Suppressor macrophage treated with lipopolysaccharide for 1 hour (primary cell): ENCODE measurements at regions not wholly inside any gene's neighbourhood (a gene's known extent, or its start where the extent isn't known, plus 50 kb on each side); places are given as distances from the start of the nearest gene placed in this dataset.
A peak's percentile ranks its signal among the peaks of the same experiment; 100 is the strongest.
"Not testable (repeated sequence)": the region's sequence is repeated elsewhere in the genome, so short reads cannot be mapped to it uniquely, and the experiment has no call there.

Experiments
- DNase-seq, 3 donors: peaks; one replicate each; pipeline ENCODE4 v3.0.0-alpha.2; 2020 to 2022

DNA sequence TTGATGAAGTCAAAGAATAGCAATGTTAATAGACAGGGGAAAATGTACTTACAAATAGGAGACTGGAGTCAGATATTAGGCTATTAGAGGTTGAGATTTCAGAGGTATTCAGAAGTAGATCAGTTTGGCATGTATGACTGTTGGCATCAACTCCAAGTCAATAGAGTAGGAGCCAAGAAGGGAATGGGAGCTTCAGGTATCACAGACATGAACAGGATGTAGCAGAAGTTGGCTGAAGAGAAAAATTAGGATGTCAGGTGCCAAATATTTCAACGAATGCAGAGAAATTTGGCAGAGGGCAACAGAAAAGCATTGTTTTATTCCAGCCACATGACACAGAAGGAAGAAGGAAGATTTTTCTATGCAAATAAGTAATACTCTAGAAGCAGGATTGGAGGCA, 69.7 kb downstream of the GLYATL1 start:
- DNase-seq = no peak

DNA sequence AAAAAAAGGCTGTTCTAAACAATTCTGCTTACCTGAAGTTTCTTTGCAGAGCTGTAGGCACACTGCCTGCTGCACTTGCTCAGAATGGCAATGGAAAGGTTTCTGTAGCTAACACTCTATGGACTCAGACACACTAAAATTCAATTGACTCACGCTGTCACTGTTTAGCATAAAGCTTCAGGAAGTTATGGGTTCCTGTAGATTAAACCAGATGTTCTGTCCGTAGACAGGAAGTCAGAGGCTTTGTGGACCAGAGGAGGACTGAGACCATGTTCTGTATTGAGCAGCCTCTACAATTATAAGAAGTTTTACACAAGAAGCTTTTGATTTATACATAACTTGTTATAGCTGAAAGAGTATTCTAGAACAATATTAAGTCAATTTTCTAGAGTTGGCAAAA, 70.4 kb downstream of the GLYATL1 start:
- peak; percentile 44 to 59 (median 56) for DNase-seq

DNA sequence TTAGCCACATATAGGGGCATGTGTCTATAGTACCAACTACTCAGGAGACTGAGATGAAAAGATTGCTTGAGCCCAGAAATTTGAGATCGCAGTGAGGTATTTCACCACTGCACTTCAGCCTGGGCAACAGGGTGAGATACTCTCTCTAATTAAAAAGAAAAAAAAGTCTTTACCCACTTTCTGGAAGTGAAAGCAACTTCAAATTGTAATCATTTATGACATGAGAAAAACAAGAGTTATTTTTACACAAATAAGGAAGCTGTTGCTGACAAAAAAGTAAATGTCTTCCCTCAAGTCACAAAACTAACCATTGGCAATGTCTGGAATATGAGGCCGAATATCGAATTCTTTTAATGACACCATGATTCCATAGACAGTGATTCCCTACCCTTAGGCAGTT, 71.4 kb downstream of the GLYATL1 start:
- DNase-seq = peak; percentile 7 to 59 (median 33)

DNA sequence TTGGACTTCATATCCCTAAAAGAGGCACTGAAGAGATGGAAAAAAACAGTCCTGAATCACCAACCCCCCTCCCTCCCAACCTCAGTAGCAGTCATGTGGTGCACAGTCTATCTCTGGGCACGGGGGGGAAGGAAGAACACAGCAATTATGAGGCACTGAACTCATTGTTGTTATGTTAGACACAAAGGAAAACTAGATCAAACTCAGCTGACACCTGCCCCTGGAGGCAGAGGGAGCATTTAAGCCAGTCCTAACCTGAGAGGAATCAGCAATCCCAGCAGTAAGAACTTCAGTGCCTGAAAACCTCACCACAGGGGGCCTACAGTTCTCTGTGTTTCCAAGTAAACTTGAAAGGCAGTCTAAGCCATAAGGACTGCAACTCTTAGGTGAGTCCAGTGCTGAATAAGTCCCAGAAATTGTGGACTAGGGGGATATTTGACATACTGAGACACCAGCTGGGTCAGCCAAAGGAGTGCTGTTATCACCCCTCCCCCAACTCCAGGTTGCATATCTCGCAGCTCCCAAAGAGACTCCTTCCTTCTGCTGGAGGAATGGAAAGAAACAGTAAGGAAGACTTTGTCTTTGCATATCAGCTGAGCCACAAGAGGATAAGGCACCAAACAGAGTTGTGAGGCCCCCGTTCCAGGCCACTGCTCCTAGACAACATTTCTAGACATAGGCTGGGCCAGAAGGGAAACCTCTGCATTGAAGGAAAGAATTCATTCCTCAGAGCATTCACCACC, 72.5 kb downstream of the GLYATL1 start:
- DNase-seq = peak; percentile 38 to 60 (median 52)

DNA sequence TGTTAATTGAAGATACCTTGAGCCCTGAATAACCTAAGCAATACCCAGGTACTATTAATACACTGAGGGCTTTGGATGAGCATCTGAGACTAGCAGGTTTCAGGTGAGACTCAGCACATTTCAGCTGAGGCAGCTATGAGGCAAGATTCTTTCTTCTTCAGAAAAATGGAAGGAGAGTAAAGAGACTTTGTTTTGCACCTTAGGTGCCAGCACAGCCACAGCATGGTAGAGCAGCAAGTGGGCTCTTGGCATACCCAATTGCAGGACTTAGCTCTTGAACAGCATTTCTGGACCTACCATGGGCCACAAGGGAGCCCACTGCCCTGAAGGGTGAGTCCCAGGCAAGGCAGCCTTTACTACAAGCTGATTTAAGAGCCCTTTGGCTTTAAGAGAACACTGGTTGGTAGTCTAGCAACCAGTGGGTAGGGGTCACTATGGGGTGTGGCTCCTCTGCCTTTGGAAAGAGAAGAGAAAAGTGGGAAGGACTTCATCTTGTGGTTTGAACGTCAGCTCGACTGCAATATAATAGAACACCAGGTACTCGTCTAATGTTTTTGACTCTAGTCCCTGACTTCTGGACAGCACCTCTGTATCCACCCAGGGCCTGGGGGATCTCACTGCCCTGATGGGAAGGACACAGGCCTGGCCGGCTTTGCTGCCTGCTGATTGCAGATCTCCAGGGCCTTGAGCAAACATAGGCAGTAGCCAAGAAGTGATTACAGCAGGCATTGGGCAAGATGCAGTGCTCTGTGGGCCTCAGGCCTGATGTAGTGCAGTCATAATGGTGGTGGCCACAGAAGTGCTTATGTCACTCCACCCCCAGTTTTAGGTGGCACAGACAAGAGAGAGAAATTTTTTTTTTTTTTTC, 73.3 kb downstream of the GLYATL1 start:
- DNase-seq = peak; percentile 82 to 88 (median 84)

DNA sequence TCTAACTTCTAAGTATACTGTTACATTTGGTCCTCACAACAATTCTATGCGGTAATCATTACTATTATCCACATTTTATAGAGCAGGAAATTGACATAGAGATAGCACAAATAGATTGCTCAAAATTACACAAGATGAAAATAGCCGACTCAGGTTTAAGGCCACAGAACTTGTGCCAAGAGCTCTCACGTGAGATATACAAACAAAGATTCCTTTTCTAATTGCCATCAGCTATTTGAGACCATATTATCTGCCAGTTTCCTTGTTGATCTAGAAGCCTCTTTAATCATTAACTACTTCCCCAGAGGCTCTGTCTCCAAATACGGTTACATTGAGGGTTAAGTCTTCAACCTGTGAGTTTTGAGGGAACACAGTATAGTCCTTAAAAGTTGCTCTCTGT, 61.0 kb upstream of the GLYATL1B start:
- no peak for DNase-seq

DNA sequence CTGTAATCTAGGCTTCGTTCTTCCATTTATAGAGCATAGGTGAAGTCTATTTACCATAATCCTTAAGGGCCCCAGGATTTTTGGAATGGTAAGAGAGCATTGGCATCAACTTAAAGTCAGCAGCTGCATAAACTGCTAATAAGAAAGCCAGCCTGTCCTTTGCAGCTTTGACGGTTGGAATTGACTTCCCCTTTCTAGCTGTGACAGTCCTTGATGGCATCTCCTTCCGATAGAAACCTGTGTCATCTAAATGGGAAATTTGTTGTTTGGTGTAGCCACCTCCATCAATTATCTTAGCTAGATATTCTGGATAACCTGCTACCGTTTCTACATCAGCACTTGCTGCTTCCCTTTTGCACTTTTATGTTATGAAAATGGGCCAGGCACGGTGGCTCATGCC, 58.0 kb upstream of the GLYATL1B start:
- no peak for DNase-seq

DNA sequence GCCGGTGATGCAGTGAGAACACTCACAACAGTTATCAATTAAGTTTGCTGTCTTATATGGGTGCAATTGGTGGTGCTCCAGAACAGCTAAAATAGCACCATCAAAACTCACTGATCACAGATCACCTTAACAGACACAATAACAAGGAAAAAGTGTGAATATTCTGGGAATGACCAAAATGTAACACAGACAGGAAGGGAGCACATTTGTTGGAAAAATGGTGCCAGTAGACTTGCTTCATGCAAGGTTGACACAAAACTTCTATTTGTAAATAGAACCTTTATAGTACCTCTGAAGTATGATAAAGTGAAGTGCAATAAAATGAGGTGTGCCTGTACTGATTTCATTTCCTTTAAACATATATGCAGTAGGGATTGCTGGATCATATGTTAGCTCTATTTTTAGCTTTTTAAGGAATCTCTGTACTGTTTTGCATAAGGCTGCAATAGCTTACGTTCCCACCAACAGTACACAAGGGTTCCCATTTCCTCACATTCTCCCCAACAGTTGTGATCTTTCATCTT, 56.7 kb upstream of the GLYATL1B start:
- DNase-seq = no peak

DNA sequence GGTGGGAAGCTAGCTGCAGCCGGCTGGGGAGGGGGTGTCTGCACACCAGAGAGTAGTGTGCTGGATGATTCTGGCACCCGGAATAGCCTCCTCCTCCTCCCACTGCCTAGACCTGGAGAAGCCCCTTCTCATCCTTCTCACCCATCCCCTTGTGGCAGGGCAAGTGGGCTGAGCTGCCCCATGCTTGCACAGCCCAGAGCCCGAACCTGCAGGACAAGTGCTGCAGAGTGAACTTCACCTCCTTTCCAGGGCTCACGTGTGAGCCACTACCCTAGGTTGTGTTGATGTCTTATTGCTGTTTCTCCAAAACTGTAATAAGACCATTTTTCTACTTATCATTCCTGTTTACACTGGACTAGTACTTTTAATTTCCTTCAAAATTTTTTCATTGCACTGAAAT, 56.1 kb upstream of the GLYATL1B start:
- no peak for DNase-seq

DNA sequence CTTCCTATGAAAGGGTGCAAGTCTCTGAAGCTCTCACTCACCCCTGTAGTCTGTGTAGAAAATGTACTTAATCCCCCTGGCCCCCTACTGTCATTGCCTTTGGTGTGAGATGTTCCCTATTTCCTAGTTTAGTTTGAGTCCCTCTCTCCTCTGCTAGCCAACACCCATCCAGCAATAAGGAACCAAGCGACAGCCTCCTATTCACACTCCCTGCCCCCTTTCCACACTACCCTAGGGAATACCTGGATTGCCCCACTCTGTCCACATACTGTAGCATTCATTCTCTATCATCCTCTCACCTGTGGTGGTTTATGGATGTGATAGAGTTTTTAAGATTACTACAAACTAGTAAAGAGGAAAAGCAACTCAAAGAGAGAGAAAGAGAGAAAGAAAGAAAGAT, 54.4 kb upstream of the GLYATL1B start:
- DNase-seq = not testable (repeated sequence)
